Type B pancreatic cell (in vitro differentiated cells): ENCODE measurements at regions not wholly inside any gene's neighbourhood (a gene's known extent, or its start where the extent isn't known, plus 50 kb on each side); places are given as distances from the start of the nearest gene placed in this dataset.

Experiments used
- DNase-seq: peaks from one replicate; pipeline ENCODE4 v3.0.0; 2021; ENCODE audit warnings: mixed read lengths; ENCODE audit not compliant: unreplicated experiment; ENCODE audit errors: extremely low spot score
- H3K27ac Mint-ChIP-seq: 2 replicates; pipeline ENCODE4 v1.8.0; 2021; ENCODE audit warnings: mild to moderate bottlenecking, mixed read lengths
- H3K27me3 Mint-ChIP-seq: 2 replicates; pipeline ENCODE4 v1.8.0; 2021; ENCODE audit warnings: mixed read lengths
- H3K36me3 Mint-ChIP-seq: 2 replicates; pipeline ENCODE4 v1.8.0; 2021; ENCODE audit warnings: mixed read lengths
- H3K4me1 Mint-ChIP-seq: one replicate; pipeline ENCODE4 v1.8.0; 2021; ENCODE audit warnings: mixed read lengths; ENCODE audit not compliant: unreplicated experiment
- H3K4me3 Mint-ChIP-seq: 2 replicates; pipeline ENCODE4 v1.8.0; 2021; ENCODE audit warnings: mild to moderate bottlenecking, mixed read lengths
- H3K9me3 Mint-ChIP-seq: 2 replicates; pipeline ENCODE4 v1.8.0; 2021; ENCODE audit warnings: mixed read lengths
- CTCF ChIP-seq: fragments of 200-600 bp; sonication (generic); conservative IDR thresholded peaks from 2 replicates; pipeline ENCODE4 v1.5.0; 2021; ENCODE audit warnings: antibody characterized with exemption, mild to moderate bottlenecking

DNA sequence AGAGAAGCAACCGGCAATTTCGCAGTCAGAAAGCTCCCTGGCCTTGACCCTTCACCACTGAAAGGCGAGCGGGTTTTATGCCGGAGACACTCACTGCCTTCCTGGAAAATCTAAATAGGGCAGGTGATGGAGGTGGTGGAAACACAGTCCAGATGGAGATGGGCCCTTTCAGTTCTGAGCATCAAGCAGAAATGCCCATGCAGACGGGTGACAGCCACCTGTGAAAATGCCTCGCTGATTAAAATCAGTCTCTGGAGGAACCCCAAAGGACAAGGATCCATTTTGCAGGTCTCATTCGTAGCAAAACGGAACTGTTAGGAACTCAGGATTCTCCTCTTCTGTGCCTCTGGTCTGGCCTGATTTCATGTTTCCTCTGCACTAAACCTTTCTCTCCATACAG is 74.2 kb downstream of the FZD10 start:
- Mint-ChIP-seq H3K9me3 (peaks cover 8% of the 10 kb centered on the region), H3K27ac (no peak overlapping the region), H3K36me3 (no peaks in the 10 kb centered on the region), H3K4me3 (no peak overlapping the region), H3K4me1 (no peaks in the 10 kb centered on the region), H3K27me3 (peaks cover 55% of the 10 kb centered on the region)
- no peak for TF ChIP-seq CTCF
- no peak for DNase-seq

- Mint-ChIP-seq H3K4me1 (peaks cover 2% of the 10 kb centered on the region), H3K27me3 (peaks cover 58% of the 10 kb centered on the region), H3K27ac (no peak overlapping the region), H3K9me3 (no peaks in the 10 kb centered on the region), H3K4me3 (no peak overlapping the region), H3K36me3 (peaks cover 5% of the 10 kb centered on the region)
- no peak for TF ChIP-seq CTCF
- no peak for DNase-seq
Observed at GRCh38 chr12:130240831-130241590, 78.7 kb downstream of the FZD10 start.

DNA sequence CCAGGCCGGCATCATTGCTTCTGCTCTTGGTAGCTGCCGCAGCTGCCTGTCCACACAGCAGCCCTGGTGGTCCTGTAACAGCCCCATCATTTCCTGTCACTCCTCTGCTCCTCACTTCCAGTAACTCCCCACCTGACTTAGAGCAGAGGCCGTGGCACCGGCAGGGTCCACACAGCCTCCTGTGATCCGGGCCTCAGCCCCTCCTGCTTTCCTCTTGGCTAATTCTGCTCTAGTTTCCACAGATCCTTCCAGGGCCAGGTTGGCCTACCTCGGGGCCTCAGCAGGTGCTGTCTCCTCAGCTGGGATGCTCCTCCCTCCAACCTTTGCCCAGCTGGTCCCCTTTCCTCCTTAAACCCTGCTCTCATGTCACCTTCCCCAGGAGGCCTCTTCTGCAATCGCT is 80.2 kb downstream of the FZD10 start:
- no peak for TF ChIP-seq CTCF
- Mint-ChIP-seq H3K36me3 (peaks cover 5% of the 10 kb centered on the region), H3K27ac (no peak overlapping the region), H3K4me1 (peaks cover 5% of the 10 kb centered on the region), H3K4me3 (no peak overlapping the region), H3K9me3 (no peaks in the 10 kb centered on the region), H3K27me3 (peaks cover 51% of the 10 kb centered on the region)
- DNase-seq: no peak

GRCh38 chr12:130245251-130245650 is 83.0 kb downstream of the FZD10 start:
- peaks cover 32% of the 10 kb centered on the region for H3K27me3 Mint-ChIP-seq
- no peak overlapping the region for H3K4me3 Mint-ChIP-seq
- peaks cover 5% of the 10 kb centered on the region for H3K36me3 Mint-ChIP-seq
- H3K4me1 Mint-ChIP-seq: peaks cover 5% of the 10 kb centered on the region
- DNase-seq: no peak
- no peaks in the 10 kb centered on the region for H3K9me3 Mint-ChIP-seq
- no peak overlapping the region for H3K27ac Mint-ChIP-seq
- TF ChIP-seq CTCF: no peak

DNA sequence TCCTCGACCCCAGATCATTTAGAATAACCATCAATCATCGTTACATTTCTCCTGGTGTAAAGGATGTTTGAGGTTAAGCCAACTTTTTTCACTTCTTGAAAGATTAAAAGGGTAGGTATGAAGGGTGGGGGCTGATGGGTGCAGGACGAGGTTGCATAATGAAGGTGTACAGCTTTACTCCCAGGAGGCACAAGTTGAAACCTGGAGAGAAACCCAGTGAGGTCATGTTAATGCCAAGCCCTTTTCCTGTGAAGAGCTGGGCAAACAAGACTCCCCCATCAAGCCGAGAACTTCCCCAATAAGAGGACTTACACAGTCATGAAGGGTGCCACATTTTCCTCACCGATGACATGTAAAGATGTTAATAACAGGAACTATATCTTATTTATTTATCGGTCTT is 84.3 kb downstream of the FZD10 start:
- TF ChIP-seq CTCF: no peak
- H3K27ac Mint-ChIP-seq: no peak overlapping the region
- H3K27me3 Mint-ChIP-seq: peaks cover 31% of the 10 kb centered on the region

More for the DNA sequence above, 84.3 kb downstream of the FZD10 start:
- DNase-seq: no peak
- H3K4me3 Mint-ChIP-seq: no peak overlapping the region
- peaks cover 3% of the 10 kb centered on the region for H3K9me3 Mint-ChIP-seq
- H3K4me1 Mint-ChIP-seq: peaks cover 10% of the 10 kb centered on the region
- H3K36me3 Mint-ChIP-seq: peaks cover 5% of the 10 kb centered on the region
